Hematopoietic multipotent progenitor cell treated with erythropoietin and hydrocortisone succinate and interleukin-3 and kit ligand, for 8 days (in vitro differentiated cells): ENCODE measurements at regions not wholly inside any gene's neighbourhood (a gene's known extent, or its start where the extent isn't known, plus 50 kb on each side); places are given as distances from the start of the nearest gene placed in this dataset.

Experiments used
- DNase-seq: peaks from one replicate; pipeline ENCODE4 v3.0.0-alpha.2; 2015

GRCh38 chr5:164553851-164554250 is 1048.4 kb downstream of the MAT2B start:
- no peak for DNase-seq

- DNase-seq = no peak
Observed at GRCh38 chr5:164555809-164556208, 1050.4 kb downstream of the MAT2B start.

- no peak for DNase-seq
Observed at GRCh38 chr5:164560216-164560615, 1054.8 kb downstream of the MAT2B start.

- no peak for DNase-seq
Observed at GRCh38 chr5:164561933-164562872, 1056.8 kb downstream of the MAT2B start.

- DNase-seq = no peak
Observed at GRCh38 chr5:164563370-164563769, 1058.0 kb downstream of the MAT2B start.

- no peak for DNase-seq
Observed at GRCh38 chr5:164573397-164573796, 1068.0 kb downstream of the MAT2B start.

- no peak for DNase-seq
Observed at GRCh38 chr5:164577201-164577600, 1071.8 kb downstream of the MAT2B start.

GRCh38 chr5:164577742-164578141 is 1072.3 kb downstream of the MAT2B start:
- DNase-seq = no peak

GRCh38 chr5:164578401-164578800 is 1073.0 kb downstream of the MAT2B start:
- no peak for DNase-seq

- peak; percentile 1 for DNase-seq
Observed at GRCh38 chr5:164578911-164579310, 1073.5 kb downstream of the MAT2B start.

GRCh38 chr5:164580155-164580554 is 1074.7 kb downstream of the MAT2B start:
- DNase-seq = no peak

- DNase-seq = no peak
Observed at GRCh38 chr5:164581889-164582288, 1076.5 kb downstream of the MAT2B start.

GRCh38 chr5:164593982-164594381 is 1088.6 kb downstream of the MAT2B start:
- no peak for DNase-seq

- peak; percentile 22 for DNase-seq
Observed at GRCh38 chr5:164597293-164597900, 1092.0 kb downstream of the MAT2B start.

- no peak for DNase-seq
Observed at GRCh38 chr5:164600274-164600673, 1094.9 kb downstream of the MAT2B start.

GRCh38 chr5:164600929-164601535 is 1095.6 kb downstream of the MAT2B start:
- no peak for DNase-seq

- DNase-seq = no peak
Observed at GRCh38 chr5:164608507-164608906, 1103.1 kb downstream of the MAT2B start.

GRCh38 chr5:164610374-164610773 is 1105.0 kb downstream of the MAT2B start:
- no peak for DNase-seq

- no peak for DNase-seq
Observed at GRCh38 chr5:164614707-164615106, 1109.3 kb downstream of the MAT2B start.

GRCh38 chr5:164617290-164617689 is 1111.9 kb downstream of the MAT2B start:
- no peak for DNase-seq

GRCh38 chr5:164627021-164627420 is 1121.6 kb downstream of the MAT2B start:
- DNase-seq = no peak

GRCh38 chr5:164636456-164636855 is 1131.0 kb downstream of the MAT2B start:
- DNase-seq = no peak

- no peak for DNase-seq
Observed at GRCh38 chr5:164637931-164638521, 1132.6 kb downstream of the MAT2B start.
